Inflammatory macrophage treated with lipopolysaccharide for 4 hours (primary cell): ENCODE measurements at regions not wholly inside any gene's neighbourhood (a gene's known extent, or its start where the extent isn't known, plus 50 kb on each side); places are given as distances from the start of the nearest gene placed in this dataset.

ENCODE experiments used
- DNase-seq: peaks from one replicate; pipeline ENCODE4 v3.0.0-alpha.2; 2020

- DNase-seq, result no peak
Observed at GRCh38 chr16:55077266-55077665, 146.6 kb downstream of the IRX5 start.

- DNase-seq, result no peak
Observed at GRCh38 chr16:55078153-55078552, 147.5 kb downstream of the IRX5 start.

GRCh38 chr16:55078699-55079410, 148.2 kb downstream of the IRX5 start:
- no peak for DNase-seq

DNA sequence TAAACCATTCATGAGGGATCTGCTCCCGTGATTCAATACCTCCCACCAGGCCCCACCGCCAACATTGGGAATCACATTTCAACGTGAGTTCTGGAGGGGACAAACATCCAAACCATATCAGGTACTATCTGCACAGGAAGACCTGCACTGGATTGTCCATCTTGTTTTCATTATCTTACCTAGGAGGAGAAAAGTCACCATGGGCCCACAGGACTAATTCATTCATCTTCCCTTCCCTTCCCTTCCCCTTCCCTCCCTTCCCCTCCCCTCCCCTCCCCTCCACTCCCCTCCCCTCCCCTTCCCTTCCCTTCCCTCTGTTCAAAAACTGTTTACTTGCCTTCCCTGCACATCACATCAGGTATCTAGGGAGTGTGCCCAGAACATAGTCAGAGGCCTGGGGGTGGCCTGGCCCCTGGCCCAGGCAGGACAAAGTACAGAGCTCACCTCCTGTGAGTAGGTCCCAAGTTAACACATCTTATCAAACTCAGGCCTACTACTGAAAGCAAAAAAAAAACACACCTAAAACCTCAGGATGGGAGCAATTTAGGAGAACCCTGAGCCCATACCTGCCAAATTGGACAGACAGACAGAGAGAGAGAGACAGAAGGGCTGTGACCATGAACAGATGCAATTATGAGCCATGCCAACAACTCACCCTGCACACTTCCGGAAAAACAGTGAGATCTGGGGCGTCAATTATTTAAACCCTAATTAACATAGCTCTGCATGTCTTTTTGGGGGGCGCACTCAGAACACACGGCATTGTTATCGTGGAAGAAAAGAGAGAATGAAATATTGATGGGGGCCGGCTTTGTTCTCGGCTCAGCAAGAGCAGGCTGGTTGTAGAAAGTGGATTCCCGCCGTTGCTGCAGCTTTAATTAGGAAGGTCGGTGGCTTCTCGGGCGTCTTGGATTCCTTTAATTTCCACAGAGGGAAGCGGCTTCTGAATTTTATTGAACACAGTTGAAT, 151.2 kb downstream of the IRX5 start:
- no peak for DNase-seq

DNA sequence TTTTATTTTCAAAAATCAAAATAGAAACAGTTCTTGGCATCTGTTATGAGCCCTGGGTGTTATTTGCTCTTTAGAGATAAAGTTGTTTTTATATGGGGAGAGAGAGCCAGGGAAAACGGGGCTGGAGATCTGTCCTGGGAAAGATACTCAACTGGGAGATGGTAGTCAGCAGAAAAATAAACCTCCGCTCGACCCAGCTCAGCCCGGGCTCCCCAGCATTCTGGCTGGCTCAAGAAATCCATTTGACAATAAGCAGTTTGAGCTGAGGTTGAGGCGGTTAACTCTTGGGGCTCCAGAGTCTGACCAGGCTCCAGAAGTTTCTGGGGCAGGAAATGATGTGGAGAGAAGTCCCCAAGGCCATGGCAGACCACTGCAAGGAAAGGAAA, 151.9 kb downstream of the IRX5 start:
- no peak for DNase-seq

GRCh38 chr16:55083052-55083451, 152.4 kb downstream of the IRX5 start:
- no peak for DNase-seq

DNA sequence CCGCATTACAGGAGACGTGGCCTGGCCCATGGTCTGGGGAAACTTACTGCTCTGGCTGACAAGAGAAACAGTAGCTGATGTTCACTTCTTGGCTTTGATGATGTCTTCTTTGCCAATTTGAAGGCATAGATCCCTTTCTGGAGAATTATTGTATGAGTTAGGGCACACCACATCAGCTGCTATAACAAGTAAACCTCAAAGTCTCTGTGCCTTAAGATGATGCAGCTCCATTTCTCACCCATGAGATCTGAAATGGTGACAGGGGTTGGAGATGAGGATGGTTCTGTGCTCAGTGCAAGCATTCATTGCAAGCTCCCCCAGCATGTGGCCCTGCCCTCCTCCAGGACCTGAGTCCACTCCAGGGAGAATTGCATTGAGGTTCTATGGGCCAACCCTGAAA, 157.4 kb downstream of the IRX5 start:
- DNase-seq, result no peak

GRCh38 chr16:55089600-55089999, 158.9 kb downstream of the IRX5 start:
- DNase-seq, result no peak

GRCh38 chr16:55091213-55091870, 160.7 kb downstream of the IRX5 start:
- no peak for DNase-seq

GRCh38 chr16:55091871-55092230, 161.2 kb downstream of the IRX5 start:
- no peak for DNase-seq

GRCh38 chr16:55100100-55100499, 169.4 kb downstream of the IRX5 start:
- no peak for DNase-seq

- DNase-seq, result no peak
Observed at GRCh38 chr16:55101026-55101425, 170.4 kb downstream of the IRX5 start.

- DNase-seq, result no peak
Observed at GRCh38 chr16:55102077-55102476, 171.4 kb downstream of the IRX5 start.

GRCh38 chr16:55102531-55102930, 171.9 kb downstream of the IRX5 start:
- no peak for DNase-seq

DNA sequence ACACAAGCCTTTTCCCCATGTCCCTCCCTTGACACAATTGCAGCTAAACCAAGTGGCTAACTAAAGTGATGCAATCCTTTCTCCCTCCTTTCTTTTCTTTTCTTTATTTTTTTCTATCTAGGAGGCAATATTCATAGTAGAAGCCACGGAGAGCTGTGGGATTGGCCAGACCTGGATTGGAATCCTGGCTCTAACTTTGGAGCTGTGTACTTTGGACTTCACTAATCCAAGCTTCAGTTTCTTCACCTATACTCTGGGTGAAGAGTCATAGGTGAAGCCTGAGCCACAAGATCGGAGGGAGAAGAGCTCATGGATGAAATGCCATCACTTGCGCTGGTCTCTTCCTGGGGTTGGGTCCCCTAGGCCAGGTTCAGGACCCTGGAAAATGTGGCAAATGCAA, 177.2 kb downstream of the IRX5 start:
- DNase-seq, result no peak

GRCh38 chr16:55113210-55113609, 182.5 kb downstream of the IRX5 start:
- no peak for DNase-seq

DNA sequence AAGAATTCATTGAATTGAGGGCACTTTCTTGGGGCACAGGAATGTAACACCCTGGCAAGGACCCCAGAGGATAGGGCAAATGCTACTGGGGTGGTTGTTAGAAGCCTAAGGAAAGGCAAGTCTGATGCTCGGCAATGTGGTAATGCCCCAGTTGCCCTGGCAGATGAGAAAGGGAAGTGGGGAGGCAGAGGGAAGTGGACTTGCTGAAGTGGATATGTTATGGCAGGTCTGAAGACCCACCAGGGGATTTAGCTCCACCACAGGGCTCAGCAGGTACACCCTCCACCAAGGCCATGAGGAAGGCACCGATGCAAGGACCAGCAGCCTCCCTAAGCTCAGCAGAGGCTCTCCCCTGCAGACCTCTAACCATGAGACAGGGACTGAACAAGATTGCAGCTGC, 184.8 kb downstream of the IRX5 start:
- DNase-seq, result no peak

GRCh38 chr16:55116165-55116920, 185.7 kb downstream of the IRX5 start:
- no peak for DNase-seq

DNA sequence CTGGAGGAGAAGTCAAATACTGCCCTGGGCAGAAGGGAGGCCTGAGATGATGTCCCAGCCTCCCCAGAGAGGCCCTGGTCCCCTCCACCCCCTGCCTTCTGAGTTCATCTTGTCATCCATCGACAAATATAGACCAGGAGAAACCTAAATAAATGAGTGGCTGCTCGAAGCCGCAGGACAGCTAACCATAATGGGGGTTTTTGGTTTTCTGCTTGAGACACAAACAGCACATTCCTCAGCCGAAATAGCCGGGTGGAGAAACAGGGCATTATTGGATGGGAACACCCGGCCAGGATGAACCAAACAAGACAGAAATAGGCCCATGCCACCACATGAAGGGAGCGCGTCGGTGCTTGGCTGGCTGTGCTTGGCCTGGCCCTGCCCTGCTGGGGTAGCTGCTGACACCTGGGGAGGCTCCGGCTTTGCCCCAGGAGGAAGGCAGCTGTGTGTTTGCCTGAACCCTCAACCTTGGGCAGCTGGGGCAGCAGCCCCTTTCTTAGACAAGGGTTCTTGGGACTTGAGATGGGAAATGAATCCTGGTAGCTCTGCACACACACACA, 188.1 kb downstream of the IRX5 start:
- no peak for DNase-seq

GRCh38 chr16:55120408-55120807, 189.7 kb downstream of the IRX5 start:
- DNase-seq, result no peak

GRCh38 chr16:55120826-55121225, 190.2 kb downstream of the IRX5 start:
- no peak for DNase-seq

DNA sequence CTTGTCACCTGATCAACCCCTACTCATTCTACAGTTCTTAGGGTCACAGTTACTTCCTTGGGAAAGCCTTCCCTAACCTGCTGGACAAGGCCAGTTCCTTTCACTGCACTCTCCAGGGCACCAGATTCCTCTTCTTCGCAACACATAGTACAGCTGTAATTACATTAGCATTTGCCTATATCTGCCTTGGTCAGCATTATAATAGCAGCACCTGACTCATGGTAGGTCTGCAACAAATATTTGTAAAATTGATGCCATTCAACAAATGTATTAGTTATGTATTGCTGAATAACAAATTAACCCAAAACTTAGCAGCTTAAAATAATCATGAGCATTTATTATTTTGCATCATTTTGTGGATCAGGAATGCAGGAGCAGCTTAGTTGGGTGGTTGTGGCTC, 193.0 kb downstream of the IRX5 start:
- no peak for DNase-seq
